ENCODE measurements at regions not wholly inside any gene's neighbourhood (a gene's known extent, or its start where the extent isn't known, plus 50 kb on each side); places are given as distances from the start of the nearest gene placed in this dataset.

- TF ChIP-seq CTCF (IDR thresholded peaks at IDR 0.05), result no peak
- ChIA-PET CTCF (no interaction called here), POLR2A (no interaction called here)
- ATAC-seq (ENCODE audit: low read depth) (no peak), DNase-seq (no peak)
- Mint-ChIP-seq H3K4me1 (no peaks in the 10 kb centered on the region), H3K4me3 (no peak overlapping the region), H3K27ac (no peak overlapping the region), H3K9me3 (no peaks in the 10 kb centered on the region), H3K36me3 (ENCODE audit: low read depth) (peaks cover 46% of the 10 kb centered on the region), H3K27me3 (no peaks in the 10 kb centered on the region)
- intact Hi-C loops (cut with micrococcal nuclease), result no loop called here
Measured at GRCh38 chr7:66423729-66424128, 205.0 kb upstream of the KCTD7 start.

GRCh38 chr7:66426332-66426731 is 202.3 kb upstream of the KCTD7 start:
- POLR2A ChIA-PET, result interaction anchor here (0.5 kb wide), 1 partner anchor 876 kb away, joined by 3 read pairs; no protein-coding TSS in a partner anchor
- no peak overlapping the region for H3K27ac Mint-ChIP-seq
- ATAC-seq (ENCODE audit: low read depth), result no peak
- no peak for DNase-seq
- intact Hi-C loops (cut with micrococcal nuclease), result no loop called here
- H3K9me3 Mint-ChIP-seq, result no peaks in the 10 kb centered on the region
- no peak overlapping the region for H3K4me3 Mint-ChIP-seq
- no peaks in the 10 kb centered on the region for H3K27me3 Mint-ChIP-seq
- CTCF ChIA-PET, result no interaction called here
- peaks cover 54% of the 10 kb centered on the region for H3K36me3 Mint-ChIP-seq (ENCODE audit: low read depth)
- TF ChIP-seq CTCF (IDR thresholded peaks at IDR 0.05), result no peak
- H3K4me1 Mint-ChIP-seq, result no peaks in the 10 kb centered on the region

- no peak for DNase-seq
- Mint-ChIP-seq H3K27me3 (no peaks in the 10 kb centered on the region), H3K9me3 (no peaks in the 10 kb centered on the region), H3K4me1 (no peaks in the 10 kb centered on the region), H3K36me3 (ENCODE audit: low read depth) (peaks cover 54% of the 10 kb centered on the region), H3K27ac (no peak overlapping the region), H3K4me3 (no peak overlapping the region)
- TF ChIP-seq CTCF (IDR thresholded peaks at IDR 0.05), result no peak
- CTCF ChIA-PET, result no interaction called here
- intact Hi-C loops (cut with micrococcal nuclease), result no loop called here
- POLR2A ChIA-PET, result no interaction called here
- no peak for ATAC-seq (ENCODE audit: low read depth)
Measured at GRCh38 chr7:66426996-66427395, 201.7 kb upstream of the KCTD7 start.

GRCh38 chr7:66427956-66428355 is 200.7 kb upstream of the KCTD7 start:
- TF ChIP-seq CTCF (IDR thresholded peaks at IDR 0.05), result no peak
- H3K4me1 Mint-ChIP-seq, result no peaks in the 10 kb centered on the region
- no peaks in the 10 kb centered on the region for H3K9me3 Mint-ChIP-seq
- no peaks in the 10 kb centered on the region for H3K27me3 Mint-ChIP-seq
- DNase-seq (no peak), ATAC-seq (ENCODE audit: low read depth) (no peak)
- peaks cover 53% of the 10 kb centered on the region for H3K36me3 Mint-ChIP-seq (ENCODE audit: low read depth)
- intact Hi-C loops (cut with micrococcal nuclease), result no loop called here
- H3K27ac Mint-ChIP-seq, result no peak overlapping the region
- H3K4me3 Mint-ChIP-seq, result no peak overlapping the region
- ChIA-PET POLR2A (interaction anchor here (0.5 kb wide), 1 partner anchor 13 kb away, joined by 4 read pairs; no protein-coding TSS in a partner anchor), CTCF (no interaction called here)

- DNase-seq (no peak), ATAC-seq (ENCODE audit: low read depth) (no peak)
- Mint-ChIP-seq H3K4me1 (no peaks in the 10 kb centered on the region), H3K27ac (no peak overlapping the region), H3K27me3 (no peaks in the 10 kb centered on the region), H3K9me3 (no peaks in the 10 kb centered on the region), H3K4me3 (no peak overlapping the region), H3K36me3 (ENCODE audit: low read depth) (peaks cover 47% of the 10 kb centered on the region)
- intact Hi-C loops (cut with micrococcal nuclease), result no loop called here
- ChIA-PET CTCF (interaction anchor here (0.6 kb wide), 1 partner anchor 707 kb away, joined by 3 read pairs; no protein-coding TSS in a partner anchor), POLR2A (no interaction called here)
- no peak for TF ChIP-seq CTCF (IDR thresholded peaks at IDR 0.05)
Measured at GRCh38 chr7:66429498-66430163, 199.1 kb upstream of the KCTD7 start.

Data from activated B cell treated with CpG ODN at 0.5 μM for 24 hours (primary cell).